HEK293T (cell line): ENCODE measurements at regions not wholly inside any gene's neighbourhood (a gene's known extent, or its start where the extent isn't known, plus 50 kb on each side); places are given as distances from the start of the nearest gene placed in this dataset.

Source experiments
- ARNT ChIP-seq: fragments of 450-650 bp; IDR thresholded peaks from 2 replicates; pipeline ENCODE4 v1.6.1; 2017; ENCODE audit warnings: mild to moderate bottlenecking
- BHLHE40 ChIP-seq: fragments of 450-650 bp; IDR thresholded peaks from 2 replicates; pipeline ENCODE4 v1.6.1; 2016; ENCODE audit warnings: mild to moderate bottlenecking, moderate library complexity, borderline replicate concordance
- CTBP1 ChIP-seq: fragments of 450-650 bp; IDR thresholded peaks from 2 replicates; pipeline ENCODE4 v1.6.1; 2016; ENCODE audit warnings: borderline replicate concordance
- ELF4 ChIP-seq: fragments of 450-650 bp; IDR thresholded peaks from 2 replicates; pipeline ENCODE4 v1.6.1; 2017; ENCODE audit warnings: antibody characterized with exemption
- FOXA1 ChIP-seq: fragments of 450-650 bp; IDR thresholded peaks from 2 replicates; pipeline ENCODE4 v1.6.1; 2016; ENCODE audit warnings: mild to moderate bottlenecking
- FOXK2 ChIP-seq: fragments of 450-650 bp; IDR thresholded peaks from 2 replicates; pipeline ENCODE4 v1.6.1; 2016; ENCODE audit warnings: mild to moderate bottlenecking
- FOXM1 ChIP-seq: fragments of 450-650 bp; IDR thresholded peaks from 2 replicates; pipeline ENCODE4 v1.6.1; 2017; ENCODE audit warnings: mild to moderate bottlenecking, borderline replicate concordance
- L3MBTL2 ChIP-seq: fragments of 450-650 bp; conservative IDR thresholded peaks from 2 replicates; pipeline ENCODE4 v1.6.1; 2016; ENCODE audit warnings: mild to moderate bottlenecking
- NFRKB ChIP-seq: fragments of 450-650 bp; IDR thresholded peaks from 2 replicates; pipeline ENCODE4 v1.6.1; 2016; ENCODE audit warnings: mild to moderate bottlenecking, moderate library complexity
- PKNOX1 ChIP-seq: fragments of 450-650 bp; IDR thresholded peaks from 2 replicates; pipeline ENCODE4 v1.6.1; 2016
- SP1 ChIP-seq: fragments of 450-650 bp; IDR thresholded peaks from 2 replicates; pipeline ENCODE4 v1.6.1; 2017
- TARDBP ChIP-seq: fragments of 450-650 bp; IDR thresholded peaks from 2 replicates; pipeline ENCODE4 v1.6.1; 2016
- ZNF384 ChIP-seq: fragments of 450-650 bp; IDR thresholded peaks from 2 replicates; pipeline ENCODE4 v1.6.1; 2016

- TF ChIP-seq BHLHE40 (no peak), FOXM1 (no peak), TARDBP (no peak), SP1 (no peak), PKNOX1 (no peak), L3MBTL2 (no peak), NFRKB (no peak), CTBP1 (no peak), ZNF384 (no peak), FOXK2 (no peak), FOXA1 (no peak), ELF4 (no peak), ARNT (no peak)
Observed at GRCh38 chr4:170623899-170624298, 534.1 kb upstream of the AADAT start.
